Mesenchymal stem cell (in vitro differentiated cells and primary cell): ENCODE measurements at regions not wholly inside any gene's neighbourhood (a gene's known extent, or its start where the extent isn't known, plus 50 kb on each side); places are given as distances from the start of the nearest gene placed in this dataset.

Experiments used
- DNase-seq: peaks from one replicate; pipeline ENCODE4 v3.0.0-alpha.2; 2013
- H2AFZ ChIP-seq: one replicate; pipeline ENCODE4 v1.6.1; 2013; ENCODE audit warnings: low read depth, mild to moderate bottlenecking, control low read depth, inconsistent platforms, low read length, moderate library complexity
- H2AK5ac ChIP-seq: 2 replicates; pipeline ENCODE4 v1.6.1; 2013; ENCODE audit warnings: low read length, moderate library complexity, mild to moderate bottlenecking, inconsistent platforms; ENCODE audit not compliant: severe bottlenecking
- H2BK120ac ChIP-seq: one replicate; pipeline ENCODE4 v1.6.1; 2013; ENCODE audit warnings: low read depth, mild to moderate bottlenecking, inconsistent platforms, low read length, moderate library complexity
- H2BK12ac ChIP-seq, 2 experiments: one replicate each; pipeline ENCODE4 v1.6.1; 2013; ENCODE audit warnings: inconsistent platforms in 2 of 2, low read length in 2 of 2, mild to moderate bottlenecking in 2 of 2, moderate library complexity in 2 of 2, control low read depth in 1 of 2
- H2BK15ac ChIP-seq: one replicate; pipeline ENCODE4 v1.6.1; 2013; ENCODE audit warnings: mild to moderate bottlenecking, low read depth, inconsistent platforms; ENCODE audit not compliant: poor library complexity, severe bottlenecking
- H2BK5ac ChIP-seq: 2 replicates; pipeline ENCODE4 v1.6.1; 2013; ENCODE audit warnings: low read depth, mild to moderate bottlenecking, low read length, control low read depth, inconsistent platforms; ENCODE audit not compliant: poor library complexity, severe bottlenecking
- H3K14ac ChIP-seq, 2 experiments: one replicate each; pipeline ENCODE4 v1.6.1; 2013; ENCODE audit warnings: inconsistent platforms in 2 of 2, low read length in 2 of 2, control low read depth in 1 of 2, mild to moderate bottlenecking in 1 of 2, moderate library complexity in 1 of 2
- H3K18ac ChIP-seq, 2 experiments: one replicate each; pipeline ENCODE4 v1.6.1; 2013; ENCODE audit warnings: inconsistent platforms in 2 of 2, low read length in 2 of 2, control low read depth in 1 of 2, low read depth in 1 of 2, mild to moderate bottlenecking in 1 of 2
- H3K23ac ChIP-seq, 2 experiments: one replicate each; pipeline ENCODE4 v1.6.1; 2013; ENCODE audit warnings: inconsistent platforms in 2 of 2, low read length in 2 of 2, mild to moderate bottlenecking in 2 of 2, moderate library complexity in 2 of 2, control low read depth in 1 of 2
- H3K27ac ChIP-seq: 2 replicates; pipeline ENCODE4 v1.5.1; 2013; ENCODE audit warnings: mild to moderate bottlenecking, moderate library complexity, low read length, control low read depth, inconsistent platforms; ENCODE audit not compliant: poor library complexity, severe bottlenecking
- H3K27me3 ChIP-seq, 2 experiments: 2 replicates each; pipeline versions ENCODE4 v1.6.1 to v1.7.0; 2013; ENCODE audit warnings: low read length in 2 of 2, mild to moderate bottlenecking in 2 of 2, moderate library complexity in 2 of 2, control low read depth in 1 of 2, inconsistent platforms in 1 of 2; ENCODE audit not compliant: control insufficient read depth in 1 of 2, insufficient read depth in 1 of 2
- H3K36me3 ChIP-seq, 2 experiments: 2 replicates each; pipeline versions ENCODE4 v1.6.1 to v1.7.0; 2013; ENCODE audit warnings: low read length in 2 of 2, control low read depth in 1 of 2, inconsistent platforms in 1 of 2, low read depth in 1 of 2, mild to moderate bottlenecking in 1 of 2; ENCODE audit not compliant: insufficient read depth in 2 of 2, control insufficient read depth in 1 of 2
- H3K4ac ChIP-seq, 2 experiments: one replicate each; pipeline ENCODE4 v1.6.1; 2013; ENCODE audit warnings: inconsistent platforms in 2 of 2, low read length in 2 of 2, mild to moderate bottlenecking in 2 of 2, moderate library complexity in 2 of 2, control low read depth in 1 of 2, low read depth in 1 of 2
- H3K4me1 ChIP-seq: 2 replicates; pipeline ENCODE4 v1.6.1; 2013; ENCODE audit warnings: low read depth, low read length, control low read depth; ENCODE audit not compliant: control insufficient read depth, insufficient read depth
- H3K4me2 ChIP-seq: 2 replicates; pipeline ENCODE4 v1.6.1; 2013; ENCODE audit warnings: low read length, mild to moderate bottlenecking, inconsistent platforms; ENCODE audit not compliant: poor library complexity, severe bottlenecking
- H3K4me3 ChIP-seq, 2 experiments: 2 replicates each; pipeline versions ENCODE4 v1.5.1 to v1.7.0; 2013; ENCODE audit warnings: low read length in 2 of 2, mild to moderate bottlenecking in 2 of 2, control low read depth in 1 of 2, low read depth in 1 of 2; ENCODE audit not compliant: insufficient read depth in 1 of 2
- H3K79me1 ChIP-seq: replicated peaks from 2 replicates; pipeline ENCODE4 v1.6.1; 2013; ENCODE audit warnings: mild to moderate bottlenecking, control low read depth, low read length, inconsistent platforms; ENCODE audit not compliant: poor library complexity, severe bottlenecking
- H3K9ac ChIP-seq: 2 replicates; pipeline ENCODE4 v1.7.0; 2013; ENCODE audit warnings: mild to moderate bottlenecking, low read length, moderate library complexity
- H3K9me3 ChIP-seq: 2 replicates; pipeline ENCODE4 v1.7.0; 2013; ENCODE audit warnings: mild to moderate bottlenecking, low read length; ENCODE audit not compliant: control insufficient read depth
- H4K8ac ChIP-seq: one replicate; pipeline ENCODE4 v1.6.1; 2013; ENCODE audit warnings: inconsistent platforms, mild to moderate bottlenecking, low read length, moderate library complexity
- H4K91ac ChIP-seq: one replicate; pipeline ENCODE4 v1.6.1; 2013; ENCODE audit warnings: mild to moderate bottlenecking, low read length, inconsistent platforms
- WGBS: methylation state at CpG from one replicate; pipeline ENCODE4 v1.1.7; 2013; ENCODE audit warnings: mixed read lengths; 5-methylcytosine and 5-hydroxymethylcytosine counted together

DNA sequence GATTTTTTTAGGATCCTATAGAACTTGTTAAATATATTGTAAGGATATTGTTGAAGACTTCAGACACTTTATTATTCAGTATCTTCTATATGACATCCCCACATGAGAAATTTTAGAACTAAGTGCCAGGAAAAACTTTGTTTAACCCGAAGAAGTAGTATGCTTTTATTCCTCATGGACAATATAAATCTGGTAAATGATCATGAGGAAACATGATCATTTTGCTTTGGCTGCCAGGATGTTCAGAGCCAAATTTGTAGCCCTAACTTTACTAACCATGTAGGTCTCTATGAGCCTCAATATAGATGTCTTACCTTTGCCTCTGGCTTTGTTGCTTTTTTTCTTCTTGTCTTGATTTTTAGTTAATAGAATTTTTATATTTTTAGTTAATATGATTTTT lies 77.8 kb upstream of the TEX13D start:
- no CpG with 5 or more reads among the region's 1 CpG for WGBS

DNA sequence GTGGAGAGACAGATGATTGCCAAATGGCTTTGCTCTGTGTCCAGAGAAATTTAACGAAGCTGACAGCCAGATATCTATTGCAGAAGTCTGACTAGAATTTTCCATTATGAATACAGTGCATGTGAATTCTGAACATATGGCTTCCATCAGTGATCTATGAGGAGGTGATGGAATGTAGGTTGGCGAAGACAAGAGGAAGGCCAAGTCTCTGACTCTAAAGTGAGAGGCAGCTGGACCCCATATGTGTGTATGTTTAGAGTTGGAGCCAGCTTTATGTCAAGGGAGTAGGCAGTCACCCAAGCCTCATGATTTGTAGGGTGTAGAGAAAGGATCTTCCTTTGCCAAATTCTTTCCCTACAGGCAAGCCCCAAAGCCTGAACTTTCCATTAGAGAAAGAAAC lies 76.2 kb upstream of the TEX13D start:
- H3K18ac ChIP-seq: no peak overlapping the region
- DNase-seq: peak; percentile 38
- no peaks in the 10 kb centered on the region for H3K79me1 ChIP-seq
- no peaks in the 10 kb centered on the region for H3K36me3 ChIP-seq
- no peak overlapping the region for H3K23ac ChIP-seq
- no peaks in the 10 kb centered on the region for H3K27me3 ChIP-seq
- 35% methylated on average over 2 of the region's 2 CpGs for WGBS
- H2BK15ac ChIP-seq: no peak overlapping the region
- H3K27ac ChIP-seq: no peak overlapping the region
- no peak overlapping the region for H2BK120ac ChIP-seq
- H3K4me1 ChIP-seq: no peaks in the 10 kb centered on the region
- H2BK5ac ChIP-seq: no peak overlapping the region
- H3K4me3 ChIP-seq: no peak overlapping the region
- no peak overlapping the region for H3K9ac ChIP-seq
- H4K91ac ChIP-seq: no peak overlapping the region
- H3K9me3 ChIP-seq: no peaks in the 10 kb centered on the region
- H2BK12ac ChIP-seq: no peak overlapping the region
- no peak overlapping the region for H3K4me2 ChIP-seq
- H2AFZ ChIP-seq: no peak overlapping the region
- no peak overlapping the region for H3K4ac ChIP-seq
- no peak overlapping the region for H2AK5ac ChIP-seq
- no peak overlapping the region for H4K8ac ChIP-seq
- H3K14ac ChIP-seq: no peak overlapping the region

More for the DNA sequence above, 77.8 kb upstream of the TEX13D start:
- no peak for DNase-seq
- no peak overlapping the region for H2BK15ac ChIP-seq
- no peak overlapping the region for H2BK120ac ChIP-seq
- no peak overlapping the region for H3K4me2 ChIP-seq
- no peak overlapping the region for H3K4ac ChIP-seq
- H3K4me3 ChIP-seq: no peak overlapping the region
- H3K27me3 ChIP-seq: no peaks in the 10 kb centered on the region
- H3K18ac ChIP-seq: no peak overlapping the region
- no peaks in the 10 kb centered on the region for H3K79me1 ChIP-seq
- no peak overlapping the region for H4K91ac ChIP-seq
- H2BK12ac ChIP-seq: no peak overlapping the region
- H3K36me3 ChIP-seq: no peaks in the 10 kb centered on the region
- no peak overlapping the region for H3K9ac ChIP-seq
- H3K27ac ChIP-seq: no peak overlapping the region
- H3K14ac ChIP-seq: no peak overlapping the region
- no peaks in the 10 kb centered on the region for H3K4me1 ChIP-seq
- H2AFZ ChIP-seq: no peak overlapping the region
- H3K9me3 ChIP-seq: no peaks in the 10 kb centered on the region
- no peak overlapping the region for H2AK5ac ChIP-seq
- no peak overlapping the region for H4K8ac ChIP-seq
- H3K23ac ChIP-seq: no peak overlapping the region
- H2BK5ac ChIP-seq: no peak overlapping the region

DNA sequence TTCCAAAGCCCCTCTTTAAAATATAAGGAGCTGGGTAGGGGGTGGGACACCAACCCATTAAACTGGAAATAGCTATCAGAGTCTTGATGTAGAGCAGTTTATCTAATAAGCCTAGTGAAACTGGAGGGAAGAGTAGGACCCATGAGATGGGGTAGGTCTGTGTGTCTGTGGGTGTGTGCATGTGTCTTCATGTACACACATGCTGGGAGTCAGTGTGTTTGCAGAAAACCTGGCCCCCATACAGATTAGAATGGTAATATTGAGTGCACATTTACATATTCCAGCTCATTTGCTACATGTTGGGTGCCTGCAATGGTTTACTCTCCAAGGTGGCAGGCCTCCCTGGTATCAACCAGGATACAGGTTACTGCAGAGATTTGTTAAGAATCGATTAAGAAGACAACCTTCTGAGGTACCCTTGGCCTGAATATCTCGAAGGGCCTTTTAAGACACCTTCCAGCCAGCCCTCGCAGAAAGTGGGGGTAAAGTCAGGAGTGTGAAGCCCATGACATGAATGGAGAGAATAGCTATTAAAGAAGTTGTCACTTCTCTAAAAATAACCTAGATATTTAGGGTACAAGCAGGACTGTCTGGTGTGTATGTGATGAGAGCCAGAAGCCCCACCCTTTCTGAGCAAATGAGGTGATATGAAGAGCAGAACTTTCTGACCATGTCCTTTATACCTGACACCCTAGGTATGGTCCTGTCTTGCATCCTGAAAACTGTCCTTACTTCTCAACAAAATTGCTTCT lies 75.7 kb upstream of the TEX13D start:
- Histone ChIP-seq H3K27me3 (no peaks in the 10 kb centered on the region), H3K4me1 (no peaks in the 10 kb centered on the region), H3K18ac (no peak overlapping the region), H3K14ac (no peak overlapping the region), H2BK5ac (no peak overlapping the region), H2BK15ac (no peak overlapping the region), H3K27ac (no peak overlapping the region), H3K4ac (no peak overlapping the region), H4K91ac (no peak overlapping the region), H3K79me1 (no peaks in the 10 kb centered on the region), H3K36me3 (no peaks in the 10 kb centered on the region), H3K23ac (no peak overlapping the region), H2AK5ac (no peak overlapping the region), H3K4me2 (no peak overlapping the region), H2BK120ac (no peak overlapping the region), H2BK12ac (no peak overlapping the region), H3K9ac (no peak overlapping the region), H4K8ac (no peak overlapping the region), H2AFZ (no peak overlapping the region), H3K9me3 (no peaks in the 10 kb centered on the region), H3K4me3 (no peak overlapping the region)
- no peak for DNase-seq
- 64% methylated on average over 3 of the region's 3 CpGs for WGBS

DNA sequence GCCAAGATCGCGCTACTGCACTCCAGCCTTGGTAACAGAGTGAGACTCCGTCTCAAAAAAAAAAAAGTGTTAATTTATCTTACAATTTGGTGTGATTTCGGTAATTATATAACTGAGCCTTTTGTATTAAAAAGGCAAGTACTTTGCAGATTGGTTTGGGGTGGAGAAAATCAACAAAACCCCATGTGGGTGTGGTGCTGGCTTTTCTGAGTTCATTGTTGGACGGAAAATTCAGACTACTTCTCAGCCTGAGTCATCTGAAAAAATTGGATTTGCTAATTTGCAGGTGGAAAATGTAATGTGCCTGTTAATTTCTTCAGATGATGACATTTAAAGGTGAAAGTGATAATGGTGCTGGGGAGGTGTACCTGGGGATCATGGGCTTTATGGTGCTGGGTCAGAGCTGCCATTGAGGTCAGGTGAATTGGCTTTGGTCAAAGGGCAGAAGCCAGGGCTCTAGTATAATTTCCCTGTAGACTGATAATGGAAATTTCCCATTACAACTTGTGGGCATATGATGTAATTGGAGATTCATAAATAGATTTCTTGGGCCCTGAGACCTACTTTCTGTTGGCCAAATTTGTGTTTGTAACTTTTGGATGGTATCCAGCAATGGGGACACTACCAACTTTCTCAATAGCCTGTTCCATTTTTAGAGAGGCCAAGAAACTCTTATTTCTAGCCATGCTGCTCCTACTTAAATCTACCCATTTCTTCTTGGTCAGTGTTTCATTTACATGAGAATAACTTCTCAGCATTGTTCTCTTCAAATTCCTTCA lies 74.3 kb upstream of the TEX13D start:
- no peak overlapping the region for H2BK15ac ChIP-seq
- H3K27me3 ChIP-seq: no peaks in the 10 kb centered on the region
- no peak overlapping the region for H3K4me2 ChIP-seq
- H3K14ac ChIP-seq: no peak overlapping the region
- H2BK12ac ChIP-seq: no peak overlapping the region
- no peak overlapping the region for H3K4ac ChIP-seq
- no peak overlapping the region for H2AK5ac ChIP-seq
- H3K4me3 ChIP-seq: no peak overlapping the region
- no peak overlapping the region for H2AFZ ChIP-seq
- no peak overlapping the region for H2BK120ac ChIP-seq
- H4K91ac ChIP-seq: no peak overlapping the region
- H3K4me1 ChIP-seq: no peaks in the 10 kb centered on the region
- H3K36me3 ChIP-seq: no peaks in the 10 kb centered on the region
- H3K9ac ChIP-seq: no peak overlapping the region
- no peak overlapping the region for H3K23ac ChIP-seq
- WGBS: 96% methylated on average over 5 of the region's 5 CpGs
- no peak overlapping the region for H4K8ac ChIP-seq
- no peaks in the 10 kb centered on the region for H3K9me3 ChIP-seq
- H3K18ac ChIP-seq: no peak overlapping the region
- H3K79me1 ChIP-seq: no peaks in the 10 kb centered on the region
- H3K27ac ChIP-seq: no peak overlapping the region
- no peak overlapping the region for H2BK5ac ChIP-seq
- DNase-seq: no peak
